ENCODE measurements at regions not wholly inside any gene's neighbourhood (a gene's known extent, or its start where the extent isn't known, plus 50 kb on each side); places are given as distances from the start of the nearest gene placed in this dataset.
A peak's percentile ranks its signal among the peaks of the same experiment; 100 is the strongest.
"Not testable (repeated sequence)": the region's sequence is repeated elsewhere in the genome, so short reads cannot be mapped to it uniquely, and the experiment has no call there.

DNA sequence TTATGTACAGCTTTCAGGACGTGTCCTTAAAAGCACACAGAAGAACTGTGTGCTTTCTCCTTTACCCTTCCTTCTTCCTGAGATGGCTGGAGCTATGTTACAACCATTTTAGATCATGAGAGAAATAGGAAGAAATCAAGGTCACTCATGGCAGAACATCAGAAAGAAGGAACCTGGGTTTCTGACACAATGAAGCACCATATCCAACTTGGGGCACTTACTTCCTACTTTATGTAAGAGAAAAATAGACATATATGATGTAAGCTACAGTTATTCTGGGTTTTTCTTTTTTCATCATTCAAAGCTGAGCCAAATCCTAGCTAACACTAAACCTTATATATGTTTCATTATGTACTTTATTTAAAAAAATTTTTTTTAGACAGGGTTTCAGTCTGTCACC lies 79.5 kb downstream of the FAM161A start:
- DNase-seq (ENCODE audit: low spot score), result no peak
- no peak for FAIRE-seq

DNA sequence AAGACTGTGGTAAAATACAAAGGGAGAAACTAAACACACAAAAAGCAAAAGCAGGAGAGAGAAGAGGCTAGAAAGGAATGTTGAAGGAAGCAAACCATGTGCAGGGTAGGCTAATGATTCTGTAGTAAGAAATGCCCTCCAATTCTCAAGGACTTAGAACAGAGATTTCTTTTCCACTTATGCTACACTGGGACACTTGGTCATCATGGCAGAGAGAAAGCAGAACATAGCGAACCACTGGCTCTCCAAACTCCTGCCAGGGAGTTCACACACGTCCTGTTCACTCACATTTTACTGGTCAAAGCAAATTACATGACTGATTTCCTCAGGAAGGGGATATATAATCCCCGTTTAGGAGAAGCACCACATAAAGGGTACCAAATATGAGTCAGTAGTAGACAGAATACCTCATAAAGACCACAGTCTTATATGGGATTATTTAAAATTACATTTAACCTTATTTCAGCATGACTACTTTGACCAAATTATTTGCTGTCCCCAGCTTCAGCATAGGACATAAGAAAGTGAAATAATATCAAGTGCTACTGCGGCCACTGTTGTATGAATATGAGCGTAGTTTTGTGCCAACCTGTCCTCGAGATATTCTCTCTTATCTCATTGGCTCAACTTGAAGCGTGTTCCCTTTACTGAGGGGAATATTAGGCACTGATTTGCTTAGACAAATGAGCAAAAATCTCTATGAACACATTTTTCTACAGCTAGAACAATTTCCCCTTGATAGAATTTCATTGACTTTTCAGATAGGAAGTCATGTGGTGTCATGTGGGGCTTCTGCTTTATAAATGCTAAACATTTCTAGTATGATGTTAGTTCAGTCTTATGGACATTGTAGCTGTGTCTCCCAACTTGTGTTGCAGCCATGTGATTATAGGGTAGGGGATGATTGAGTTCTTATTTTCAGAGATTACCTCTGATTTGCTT lies 81.7 kb downstream of the FAM161A start:
- FAIRE-seq (no peak), DNase-seq (ENCODE audit: low spot score) (no peak)

DNA sequence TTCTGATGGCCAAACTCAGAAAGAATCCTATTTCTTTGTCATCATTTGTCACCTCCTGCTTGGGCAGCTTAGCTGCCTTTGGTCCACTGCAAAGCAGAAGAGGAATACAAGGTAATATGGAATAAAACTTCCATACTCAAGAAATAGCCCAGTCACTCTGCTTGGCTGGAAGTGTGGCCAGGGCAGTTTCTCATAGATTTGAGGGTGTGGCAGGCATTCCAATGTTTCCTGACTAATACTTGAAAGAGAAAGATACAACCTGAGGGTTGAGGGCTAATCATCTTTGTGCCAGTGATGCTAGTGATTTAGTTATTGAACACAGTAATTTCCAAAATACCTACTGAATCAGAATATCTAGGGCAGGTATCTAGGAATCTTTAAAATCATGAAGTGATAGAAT lies 83.1 kb downstream of the FAM161A start:
- no peak for FAIRE-seq
- DNase-seq (ENCODE audit: low spot score), result peak; percentile 44

DNA sequence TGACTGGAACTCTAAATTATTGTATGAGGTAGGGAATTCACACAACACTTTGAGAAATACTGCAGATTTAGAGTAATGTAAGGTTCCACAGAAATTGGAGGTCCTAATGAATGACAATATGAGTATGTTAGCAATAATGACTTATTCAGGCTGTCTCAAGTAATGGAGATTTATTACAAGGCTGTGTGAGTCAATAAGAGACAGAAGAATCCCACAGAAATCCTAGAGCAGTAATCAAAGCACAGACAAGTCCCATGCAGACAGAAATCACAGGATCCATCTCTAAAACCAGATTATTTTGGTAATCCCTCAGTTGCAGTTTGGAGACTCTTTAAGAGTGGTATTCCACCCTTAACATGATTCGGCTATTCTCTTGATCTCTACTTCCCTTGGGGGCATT lies 83.6 kb downstream of the FAM161A start:
- DNase-seq (ENCODE audit: low spot score) (no peak), FAIRE-seq (no peak)

DNA sequence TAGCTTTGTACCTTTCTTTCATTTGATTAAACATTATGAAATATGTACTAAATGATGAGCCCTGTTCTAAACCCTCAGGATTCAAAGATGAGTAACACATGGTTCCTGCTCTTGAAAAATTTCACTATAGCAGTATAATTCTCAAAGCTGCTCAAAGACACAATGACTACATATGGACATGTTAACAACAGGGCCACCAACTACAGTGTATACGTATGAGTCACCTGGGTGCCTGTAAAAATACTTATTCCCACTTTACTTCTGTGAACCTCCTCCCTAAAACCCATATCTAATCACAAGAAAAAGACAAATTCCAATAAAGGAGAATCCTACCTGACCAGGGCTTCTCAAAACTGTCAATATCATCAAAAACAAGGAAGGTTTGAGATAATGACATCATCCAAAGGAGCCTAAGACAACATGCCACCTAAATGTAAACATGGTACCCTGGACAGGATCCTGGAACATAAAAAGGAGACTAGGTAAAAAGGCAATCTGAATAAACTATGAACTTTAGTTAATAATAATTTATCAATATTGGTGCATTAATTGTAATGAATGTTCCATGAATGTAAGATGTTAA lies 84.7 kb downstream of the FAM161A start:
- DNase-seq (ENCODE audit: low spot score) (no peak), FAIRE-seq (no peak)

DNA sequence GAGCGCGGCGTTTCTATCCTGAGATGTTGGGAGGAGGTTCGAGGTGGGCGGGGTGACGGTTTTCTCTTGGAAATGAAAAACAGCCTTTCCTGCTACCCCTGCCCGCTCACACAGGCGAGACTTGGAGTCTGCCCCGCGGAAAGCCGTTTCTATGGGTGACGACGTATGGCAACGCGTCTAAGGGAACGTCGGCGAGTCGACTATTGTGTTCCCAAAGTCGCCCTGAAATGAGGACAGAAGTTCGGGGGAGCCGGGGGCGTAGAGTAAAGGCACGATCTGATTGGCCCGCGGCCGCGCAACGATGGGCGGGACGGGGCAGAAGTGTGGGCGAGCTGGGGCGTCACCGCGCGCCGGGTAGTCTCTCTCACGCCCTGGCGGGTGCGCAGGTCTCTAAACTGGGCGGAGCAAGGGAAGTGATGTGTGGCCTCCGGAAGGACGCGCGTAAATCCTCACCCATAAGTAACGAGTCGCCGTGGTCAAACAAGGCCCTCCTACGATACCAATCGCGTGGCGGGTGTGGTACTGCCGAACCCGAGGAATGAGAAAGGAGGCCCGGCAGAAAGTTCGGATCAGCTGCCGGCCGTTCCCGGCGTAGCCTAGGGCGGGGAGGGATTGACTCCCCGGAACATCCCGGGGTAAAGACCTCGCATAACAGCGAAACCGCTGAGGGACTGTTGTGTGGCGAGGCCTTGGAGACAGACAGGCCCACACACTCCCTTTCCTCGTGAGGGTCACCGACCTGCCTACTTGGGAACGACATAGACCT lies 89.6 kb downstream of the FAM161A start:
- peak; percentile 97 for FAIRE-seq

DNA sequence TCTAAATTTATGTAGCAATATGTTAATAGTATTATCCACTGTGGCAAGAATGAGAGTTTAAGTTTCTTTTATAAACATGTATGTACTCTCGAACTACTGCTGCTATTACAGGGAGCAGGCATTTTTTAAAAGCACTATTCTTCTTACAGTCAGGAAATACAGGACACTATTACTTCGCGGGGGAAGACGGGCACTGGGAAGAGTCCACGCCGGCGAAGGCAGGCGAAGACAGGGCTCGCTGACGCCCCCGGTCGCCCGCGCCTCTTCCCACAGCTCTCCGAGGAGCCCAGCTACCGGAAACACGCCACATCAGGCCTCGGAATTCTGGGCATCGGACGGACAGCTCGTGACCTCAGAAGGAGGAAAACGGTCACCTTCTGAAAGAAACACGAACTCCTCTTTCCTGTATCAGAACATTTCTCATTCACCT lies 90.2 kb downstream of the FAM161A start:
- DNase-seq (ENCODE audit: low spot score) (peak; percentile 83), FAIRE-seq (no peak)

More for the DNA sequence above, 89.6 kb downstream of the FAM161A start:
- DNase-seq (ENCODE audit: low spot score), result peak; percentile 99

DNA sequence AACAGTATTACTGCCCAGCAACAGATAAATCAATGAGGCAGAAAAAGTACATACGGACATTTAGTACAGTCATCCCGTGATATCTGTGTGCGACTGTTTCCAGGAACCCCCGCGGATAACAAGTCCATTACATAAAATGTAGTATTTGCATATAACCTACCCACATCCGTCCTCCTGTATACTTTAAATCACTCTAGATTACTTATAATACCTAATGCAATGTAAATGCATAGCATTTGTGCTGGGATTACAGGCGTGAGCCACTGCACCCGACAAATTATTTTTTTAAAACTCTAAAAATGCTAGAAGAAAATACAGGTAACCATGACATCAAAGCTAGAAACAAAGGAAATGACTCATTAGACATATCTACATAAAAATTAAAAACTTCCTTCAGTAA lies 91.6 kb downstream of the FAM161A start:
- no peak for FAIRE-seq

DNA sequence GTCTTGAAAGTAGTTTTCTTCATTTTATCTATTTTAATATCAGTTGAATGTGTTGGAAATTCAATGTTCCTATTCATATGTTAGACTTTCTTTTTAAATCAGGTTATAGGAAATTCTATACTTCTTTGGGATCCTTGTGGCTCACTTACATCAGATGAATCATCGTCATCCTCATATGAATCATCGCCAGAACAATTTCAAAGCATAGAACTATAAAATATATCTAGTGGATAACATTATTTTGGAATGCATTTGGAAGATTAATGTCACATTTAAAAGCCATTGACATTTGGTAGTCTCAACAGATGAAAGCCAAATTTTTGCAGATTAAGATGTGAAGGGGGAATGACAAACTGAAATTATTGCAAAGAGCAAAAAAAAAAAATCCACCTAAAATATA lies 94.1 kb downstream of the FAM161A start:
- DNase-seq (ENCODE audit: low spot score) (no peak), FAIRE-seq (no peak)

More for the DNA sequence above, 91.6 kb downstream of the FAM161A start:
- DNase-seq (ENCODE audit: low spot score), result no peak

DNA sequence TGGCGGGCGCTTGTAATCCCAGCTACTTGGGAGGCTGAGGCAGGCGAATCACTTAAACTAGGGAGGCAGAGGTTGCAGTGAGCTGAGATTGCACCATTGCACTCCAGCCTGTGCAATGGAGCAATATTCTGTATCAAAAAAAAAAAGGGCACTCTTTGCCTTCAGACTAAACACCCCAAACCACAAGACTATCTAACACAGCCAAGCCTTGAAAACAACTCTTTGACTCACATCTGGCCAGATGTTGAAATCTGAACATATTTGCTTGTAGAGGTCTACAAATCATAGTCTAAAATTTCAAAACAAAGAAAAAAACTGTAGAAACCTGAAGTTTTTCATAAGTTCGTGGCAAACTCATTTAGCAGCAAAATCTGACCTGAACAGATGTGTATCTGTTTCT lies 94.9 kb downstream of the FAM161A start:
- no peak for DNase-seq (ENCODE audit: low spot score)
- FAIRE-seq, result no peak

DNA sequence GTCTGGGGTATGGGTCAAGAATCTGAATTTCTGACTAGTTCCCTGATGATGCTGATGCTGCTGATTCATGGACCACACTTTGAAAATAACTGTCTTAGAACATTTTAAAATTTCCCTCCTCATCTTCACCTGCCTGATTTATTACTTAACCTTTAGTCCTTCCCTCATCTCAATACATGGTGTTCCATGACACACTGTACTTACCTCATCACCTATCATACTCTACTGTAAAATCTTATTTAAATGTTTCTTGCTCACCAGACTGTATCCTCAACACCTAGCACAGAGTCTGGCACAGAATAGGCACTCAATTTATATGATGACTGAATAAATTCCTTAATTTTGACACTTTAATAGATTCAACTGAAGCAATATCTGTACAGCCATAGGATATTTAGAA lies 95.7 kb downstream of the FAM161A start:
- FAIRE-seq (no peak), DNase-seq (ENCODE audit: low spot score) (no peak)

DNA sequence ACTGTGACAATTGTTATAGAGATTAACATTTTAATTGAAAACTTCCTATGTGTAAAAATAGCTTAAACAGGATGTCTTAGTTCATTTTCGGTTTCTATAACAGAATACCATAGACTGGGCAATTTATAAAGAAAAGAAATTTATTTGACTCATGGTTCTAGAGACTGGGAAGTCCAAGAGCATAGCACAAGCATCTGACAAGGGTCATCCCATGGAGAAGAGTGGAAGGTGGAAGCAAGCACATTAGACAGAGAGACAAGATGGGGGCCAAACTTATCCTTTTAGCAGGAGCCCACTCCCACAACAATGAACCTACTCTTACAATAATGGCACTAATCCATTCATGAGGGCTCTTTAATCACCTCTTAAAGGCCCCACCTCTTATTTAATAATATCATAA lies 100.3 kb downstream of the FAM161A start:
- FAIRE-seq (no peak), DNase-seq (ENCODE audit: low spot score) (no peak)

DNA sequence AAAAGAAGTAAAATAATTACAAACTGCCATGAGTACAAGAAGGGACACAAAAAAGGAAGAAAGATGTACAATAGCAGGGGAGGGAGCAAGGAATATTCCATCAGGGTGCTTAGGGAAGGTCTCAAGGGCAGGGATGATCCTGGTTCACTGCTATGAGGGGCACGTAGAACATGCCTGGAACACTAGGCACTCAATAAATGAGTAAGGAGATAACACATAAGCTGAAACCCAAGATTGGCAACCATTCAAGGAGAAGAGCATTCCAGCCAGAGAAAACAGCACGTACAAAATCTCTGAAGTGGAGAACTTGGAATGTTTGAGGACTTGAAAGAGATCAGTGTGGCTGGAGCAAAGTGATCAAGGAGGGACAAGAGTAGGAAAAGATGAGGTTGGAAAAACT lies 103.2 kb downstream of the FAM161A start:
- DNase-seq (ENCODE audit: low spot score) (no peak), FAIRE-seq (no peak)

DNA sequence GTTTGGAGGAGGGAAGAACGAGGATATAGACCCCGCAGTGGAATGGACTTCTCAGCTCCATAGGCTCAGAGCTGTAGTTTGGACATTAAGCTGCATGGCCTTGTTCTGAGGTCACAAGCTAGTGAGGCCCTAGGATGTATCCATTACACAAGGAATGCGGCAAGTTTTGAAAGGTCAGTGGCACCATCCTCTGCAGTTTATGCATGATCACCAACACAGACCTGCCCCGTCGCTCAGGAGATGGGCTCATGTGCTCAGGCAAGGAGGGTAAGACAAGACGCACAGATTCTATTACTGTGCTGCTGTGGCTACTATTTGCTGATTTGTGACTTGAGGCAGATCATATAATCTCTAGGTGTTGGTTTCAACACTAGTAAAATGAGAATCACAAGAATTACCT lies 110.9 kb downstream of the FAM161A start:
- FAIRE-seq, result no peak
- no peak for DNase-seq (ENCODE audit: low spot score)

DNA sequence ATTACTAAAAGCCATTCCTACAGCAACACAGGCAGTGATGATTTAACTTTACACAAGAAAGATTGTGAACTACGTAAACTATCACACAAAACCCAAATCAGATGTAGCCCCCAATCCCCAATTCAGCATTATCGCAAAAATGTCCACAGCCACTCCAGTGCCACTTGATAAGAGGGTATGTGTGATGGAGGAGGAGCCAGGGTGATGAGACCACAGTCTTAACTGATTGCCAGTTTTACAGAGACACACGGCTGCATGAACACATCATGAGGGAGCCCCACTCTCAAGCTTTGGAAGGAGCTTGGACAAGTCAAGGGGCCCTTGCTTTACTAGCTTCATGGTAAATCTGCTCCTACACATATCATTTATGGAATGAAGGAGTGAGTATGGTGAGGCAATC lies 116.0 kb downstream of the FAM161A start:
- no peak for FAIRE-seq

DNA sequence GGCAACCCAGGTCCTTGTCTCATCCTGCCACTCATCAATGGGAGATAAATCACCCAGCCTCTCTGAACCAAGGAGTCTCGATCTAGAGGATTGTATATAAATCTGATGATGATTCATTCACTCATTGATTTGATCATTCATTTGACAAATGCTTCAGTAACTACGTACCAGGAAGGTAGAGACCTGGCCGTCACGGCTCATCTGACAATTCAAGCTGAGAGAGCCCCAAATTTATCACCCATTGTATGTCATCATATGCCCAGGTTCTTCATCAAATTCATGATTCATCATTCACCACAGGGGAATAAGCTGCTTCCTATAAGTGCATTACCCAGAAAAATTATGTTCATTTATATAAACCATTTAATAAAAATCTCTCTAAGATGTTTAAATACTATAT lies 116.9 kb downstream of the FAM161A start:
- FAIRE-seq (no peak), DNase-seq (ENCODE audit: low spot score) (no peak)

More for the DNA sequence above, 116.0 kb downstream of the FAM161A start:
- DNase-seq (ENCODE audit: low spot score), result no peak

DNA sequence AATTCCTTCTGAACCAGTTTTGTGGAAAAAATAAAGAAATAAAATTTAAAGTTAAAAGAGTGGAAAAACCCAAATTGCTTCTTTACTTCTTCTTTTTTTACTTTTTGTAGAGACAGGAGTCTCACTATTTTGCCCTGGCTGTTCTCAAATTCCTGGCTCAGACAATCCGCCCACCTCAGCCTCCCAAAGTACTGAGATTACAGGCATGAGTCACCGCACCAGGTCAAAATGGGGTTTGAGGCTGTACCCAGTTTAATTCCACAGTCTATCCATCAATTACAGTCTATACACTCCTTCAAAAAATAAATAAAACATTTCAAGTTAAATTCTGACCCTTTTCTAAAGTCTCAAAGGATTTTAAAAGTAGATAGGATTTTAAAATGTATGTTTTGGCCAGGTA lies 120.3 kb downstream of the FAM161A start:
- DNase-seq (ENCODE audit: low spot score) (no peak), FAIRE-seq (no peak)

DNA sequence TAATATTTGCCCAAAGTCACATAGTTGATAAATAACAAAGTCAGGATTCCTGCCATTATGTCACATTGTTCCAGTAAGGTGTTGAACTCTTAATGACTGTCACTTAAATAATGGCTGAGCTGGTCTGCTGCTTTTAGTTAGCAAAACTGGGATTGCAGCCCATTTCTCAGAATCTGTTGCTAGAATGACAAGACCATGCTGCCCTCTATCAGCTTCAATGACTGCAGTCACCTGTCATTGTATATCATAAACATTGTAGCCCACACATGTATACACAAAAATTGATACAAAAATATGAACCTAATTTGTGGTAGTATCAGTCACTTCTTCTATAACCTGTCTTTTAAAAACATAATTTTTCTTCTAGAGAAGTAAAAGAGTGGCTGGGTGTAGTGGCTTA lies 121.1 kb downstream of the FAM161A start:
- FAIRE-seq (no peak), DNase-seq (ENCODE audit: low spot score) (no peak)

DNA sequence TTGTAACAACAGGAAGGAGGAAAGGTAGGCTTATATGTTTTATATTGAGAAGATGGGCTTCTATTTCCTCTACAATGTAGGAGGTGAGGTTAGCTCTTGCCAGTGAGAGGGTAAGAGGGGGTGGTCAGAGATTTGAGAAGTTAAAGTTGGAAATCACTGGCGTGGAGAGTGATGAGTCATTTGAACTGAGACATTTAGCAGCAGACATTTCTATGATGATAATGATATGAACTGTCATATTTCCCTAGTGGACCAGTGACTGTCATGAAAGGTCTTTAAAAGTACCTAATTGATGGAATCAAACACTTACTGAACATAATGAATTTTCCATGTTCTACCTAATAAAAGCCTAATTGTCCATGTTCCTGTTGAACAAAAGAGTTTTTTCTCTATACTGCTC lies 126.1 kb downstream of the FAM161A start:
- FAIRE-seq, result no peak

DNA sequence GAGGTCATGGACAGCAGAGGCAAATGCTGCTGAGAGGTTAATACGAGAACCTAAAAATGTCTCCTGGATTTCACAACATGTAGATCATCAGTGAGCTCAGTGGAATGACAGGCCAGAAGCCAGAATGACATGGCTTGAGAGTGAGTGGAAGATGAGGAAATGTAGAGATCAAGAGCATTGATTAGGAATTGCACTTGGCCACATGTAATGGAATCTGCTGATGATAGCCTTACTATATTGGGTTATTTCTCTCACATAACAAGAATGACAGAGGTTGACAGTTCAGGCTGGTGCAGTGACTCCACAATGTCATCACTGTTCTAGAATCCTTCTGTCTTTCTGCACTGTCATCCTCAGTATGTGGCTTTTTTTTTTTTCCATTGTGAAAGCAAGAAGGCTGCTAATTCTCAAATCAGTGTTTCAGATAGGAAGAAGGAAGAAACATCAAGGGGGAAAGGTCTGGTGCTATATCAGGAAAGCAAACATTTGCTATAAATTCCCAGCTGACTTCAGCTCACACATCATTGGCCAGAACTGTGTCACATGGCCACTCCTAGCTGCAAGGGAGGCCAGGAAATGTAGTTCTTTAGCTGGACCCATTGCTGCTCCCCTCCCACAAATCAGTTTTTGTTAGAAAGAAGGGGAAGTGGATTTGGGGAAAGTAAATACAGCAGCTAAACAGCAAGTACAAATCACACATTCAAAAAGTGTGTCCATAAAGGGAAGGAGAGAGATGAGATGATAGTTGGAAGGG lies 127.2 kb downstream of the FAM161A start:
- DNase-seq (ENCODE audit: low spot score), result no peak
- no peak for FAIRE-seq

More for the DNA sequence above, 126.1 kb downstream of the FAM161A start:
- no peak for DNase-seq (ENCODE audit: low spot score)

DNA sequence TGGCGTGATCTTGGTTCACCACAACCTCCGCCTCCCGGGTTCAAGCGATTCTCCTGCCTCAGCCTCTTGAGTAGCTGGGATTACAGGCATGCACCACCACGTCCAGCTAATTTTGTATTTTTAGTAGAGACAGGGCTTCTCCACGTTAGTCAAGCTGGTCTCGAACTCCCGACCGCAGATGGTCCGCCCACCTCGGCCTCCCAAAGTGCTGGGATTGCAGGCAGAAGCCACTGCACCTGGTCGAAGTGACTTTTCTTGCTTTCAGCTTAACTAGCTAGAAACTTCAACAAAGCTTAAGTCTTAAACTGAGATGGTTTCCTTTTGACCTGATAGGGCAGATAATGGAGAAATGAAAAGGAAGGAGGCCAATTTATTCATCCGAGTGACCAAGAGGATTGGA lies 130.5 kb downstream of the FAM161A start:
- not testable (repeated sequence) for FAIRE-seq; DNase-seq (ENCODE audit: low spot score)

Data from urothelium cell line (cell line).